GM19395 (cell line): ENCODE measurements at regions not wholly inside any gene's neighbourhood (a gene's known extent, or its start where the extent isn't known, plus 50 kb on each side); places are given as distances from the start of the nearest gene placed in this dataset.
"Not testable (repeated sequence)": the region's sequence is repeated elsewhere in the genome, so short reads cannot be mapped to it uniquely, and the experiment has no call there.

Source experiments
- ATAC-seq: cut with Tn5 transposase; IDR thresholded peaks from one replicate; pipeline ENCODE4 v1.9.1; 2021; ENCODE audit warnings: mild to moderate bottlenecking, moderate library complexity; ENCODE audit not compliant: unreplicated experiment

DNA sequence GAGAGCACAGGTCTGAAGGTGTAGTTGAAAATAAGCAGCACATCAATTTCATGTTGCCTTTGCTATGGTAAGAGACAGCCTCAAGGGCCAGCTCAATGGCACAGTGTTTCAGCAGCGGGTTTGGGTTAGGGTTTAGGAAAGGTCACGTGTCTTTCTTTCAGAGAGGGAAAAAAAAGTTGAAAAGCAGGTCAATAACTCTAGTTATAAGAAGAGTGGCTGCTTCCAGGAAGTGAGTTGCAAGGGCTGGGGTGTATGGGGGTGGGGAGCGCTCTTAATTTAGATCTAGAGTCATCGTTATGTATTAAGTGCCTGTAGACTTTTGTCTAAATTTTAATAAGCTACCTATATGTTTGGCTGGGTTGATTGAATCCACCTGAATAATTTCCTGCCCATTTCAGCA, 118.5 kb upstream of the SPAG17 start:
- no peak for ATAC-seq

DNA sequence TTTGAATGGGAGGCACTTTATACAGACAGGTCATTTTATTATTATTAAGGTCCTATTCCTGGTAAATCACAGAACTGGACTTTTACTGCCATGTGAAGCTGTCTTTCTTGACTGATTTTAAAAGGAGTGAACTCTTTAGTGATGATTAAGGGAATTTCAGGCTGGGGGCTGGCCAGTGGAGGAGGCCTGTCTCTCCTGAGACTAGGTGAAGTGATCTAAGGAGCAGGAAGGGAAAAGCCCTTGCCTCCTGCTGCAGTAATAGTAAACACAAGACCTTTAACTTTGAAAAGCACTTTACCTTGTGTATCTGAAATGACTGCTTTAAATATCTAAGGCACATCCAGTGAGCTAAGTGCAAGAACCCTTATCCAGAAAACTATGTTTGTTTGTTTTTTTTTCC, 118.0 kb upstream of the SPAG17 start:
- no peak for ATAC-seq

GRCh38 chr1:118302145-118302544, 117.1 kb upstream of the SPAG17 start:
- no peak for ATAC-seq

DNA sequence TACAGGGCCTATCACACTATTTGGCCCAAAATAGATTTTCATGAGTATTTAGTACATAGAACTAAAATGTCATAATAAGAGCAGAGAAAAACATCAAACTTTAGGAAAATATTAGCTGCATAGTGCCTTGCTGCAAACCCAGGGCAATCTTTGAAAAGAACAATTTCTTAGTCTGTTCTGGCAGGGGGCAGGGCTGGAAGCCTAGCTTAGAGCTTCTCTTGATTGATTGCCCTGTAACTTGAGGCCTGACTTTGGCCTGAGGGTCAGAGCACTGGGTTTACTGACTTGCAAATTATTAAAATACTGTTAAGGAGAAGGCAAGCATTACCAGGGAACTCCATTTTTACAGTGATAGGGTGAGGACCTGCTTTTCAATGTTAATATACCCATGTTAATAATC, 115.8 kb upstream of the SPAG17 start:
- ATAC-seq: no peak

GRCh38 chr1:118298397-118298796, 113.4 kb upstream of the SPAG17 start:
- ATAC-seq: no peak

- ATAC-seq: no peak
These were observed 112.5 kb upstream of the SPAG17 start for GRCh38 chr1:118297521-118297920.

DNA sequence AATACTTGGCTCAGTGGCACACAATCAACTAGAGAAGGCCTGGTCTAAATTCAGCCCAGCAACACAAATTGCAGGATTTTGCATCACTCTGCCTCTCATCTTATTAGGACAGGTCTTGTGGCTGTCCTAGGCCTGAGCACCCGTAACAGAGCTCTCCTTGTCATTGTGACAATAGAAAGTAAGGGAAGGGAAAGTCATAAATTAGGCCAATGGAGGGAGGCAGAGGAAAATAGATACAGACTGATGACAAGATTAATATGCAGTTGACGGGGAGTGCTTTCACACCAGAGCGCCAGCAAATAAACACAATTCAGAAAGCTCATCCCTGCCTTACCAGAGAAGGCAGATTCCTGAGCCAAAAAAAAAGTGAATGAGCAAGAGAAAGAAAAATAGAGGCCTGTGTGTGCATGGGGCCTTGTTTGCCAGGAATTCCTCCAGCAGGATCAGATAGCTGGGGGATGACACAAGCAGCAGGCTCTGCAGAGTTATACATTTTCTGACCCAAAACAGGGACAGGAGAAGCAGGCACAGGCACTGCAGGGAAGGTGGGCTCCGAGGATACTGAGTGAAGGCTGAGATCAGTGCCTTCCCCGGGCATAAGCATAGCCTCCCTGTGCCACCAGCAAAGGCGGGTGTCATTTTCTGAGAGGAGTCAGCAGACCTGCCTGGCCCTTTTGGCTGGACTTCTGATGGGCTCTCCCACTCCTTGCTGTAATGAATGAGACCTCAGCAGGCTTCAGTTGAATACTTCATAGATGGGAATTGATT, 110.0 kb upstream of the SPAG17 start:
- ATAC-seq: no peak

GRCh38 chr1:118291661-118292060, 106.6 kb upstream of the SPAG17 start:
- no peak for ATAC-seq

- no peak for ATAC-seq
These were observed 105.5 kb upstream of the SPAG17 start for GRCh38 chr1:118290571-118290970.

DNA sequence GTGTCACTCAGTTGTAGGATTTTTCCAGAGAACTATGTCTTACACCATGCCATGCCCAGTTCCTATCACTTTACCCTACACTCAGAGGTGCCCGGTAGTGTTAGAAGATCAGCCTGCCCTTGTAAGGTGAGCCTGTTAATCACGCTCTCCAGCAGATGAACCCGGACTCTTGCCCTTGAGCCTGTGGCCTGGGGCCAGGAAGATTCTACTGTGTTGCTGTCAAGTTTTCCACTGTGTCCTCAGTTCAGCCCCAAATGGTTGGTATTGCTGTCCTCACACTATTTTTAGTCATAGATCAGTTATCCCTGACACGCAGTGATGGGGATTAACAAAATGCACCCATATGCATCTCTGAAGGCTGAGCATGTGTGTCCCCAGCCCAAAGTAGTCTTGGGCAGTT, 105.0 kb upstream of the SPAG17 start:
- no peak for ATAC-seq

DNA sequence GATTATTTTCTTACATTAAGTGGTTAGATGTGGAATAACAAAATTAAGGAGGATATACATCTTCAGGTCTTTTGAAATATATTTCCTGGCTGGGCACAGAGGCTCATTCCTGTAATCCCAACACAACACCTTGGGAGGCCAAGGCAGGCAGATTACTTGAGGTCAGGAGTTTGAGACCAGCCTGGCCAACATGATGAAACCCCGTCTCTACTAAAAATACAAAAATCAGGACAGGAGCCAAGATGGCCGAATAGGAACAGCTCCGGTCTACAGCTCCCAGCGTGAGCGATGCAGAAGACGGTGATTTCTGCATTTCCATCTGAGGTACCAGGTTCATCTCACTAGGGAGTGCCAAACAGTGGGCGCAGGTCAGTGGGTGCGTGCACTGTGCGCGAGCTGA, 95.6 kb upstream of the SPAG17 start:
- not testable (repeated sequence) for ATAC-seq

DNA sequence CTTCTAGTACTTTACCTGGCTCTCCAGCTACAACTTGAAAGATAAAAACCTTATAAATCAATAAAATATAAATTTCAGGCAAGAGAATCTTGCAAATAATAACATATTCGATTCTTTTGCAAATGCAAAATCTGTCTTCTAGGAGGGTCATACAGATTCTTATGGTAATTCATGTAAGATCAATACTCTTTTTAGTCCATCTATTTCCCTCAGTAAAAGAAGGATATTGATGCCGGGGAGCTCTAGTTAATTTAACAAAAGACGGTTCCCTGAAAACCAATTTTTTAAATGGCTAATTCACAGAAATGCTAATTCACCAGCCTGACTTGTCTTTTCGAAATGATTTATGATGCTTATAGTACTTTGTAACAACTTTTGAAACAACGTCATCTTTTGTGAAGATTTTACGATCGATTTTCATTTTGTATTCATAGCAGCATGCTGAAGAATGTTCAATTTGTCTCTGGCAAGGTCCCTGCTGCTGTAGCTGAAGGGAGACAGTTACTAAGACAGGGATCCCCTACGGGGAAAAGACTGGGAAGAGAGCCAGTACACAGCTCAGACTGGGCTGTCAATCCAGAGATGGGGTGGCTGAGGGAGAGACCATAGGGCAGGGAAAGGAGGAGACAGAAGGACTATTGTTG, 90.6 kb upstream of the SPAG17 start:
- no peak for ATAC-seq

- ATAC-seq: no peak
These were observed 87.9 kb upstream of the SPAG17 start for GRCh38 chr1:118272884-118273283.

DNA sequence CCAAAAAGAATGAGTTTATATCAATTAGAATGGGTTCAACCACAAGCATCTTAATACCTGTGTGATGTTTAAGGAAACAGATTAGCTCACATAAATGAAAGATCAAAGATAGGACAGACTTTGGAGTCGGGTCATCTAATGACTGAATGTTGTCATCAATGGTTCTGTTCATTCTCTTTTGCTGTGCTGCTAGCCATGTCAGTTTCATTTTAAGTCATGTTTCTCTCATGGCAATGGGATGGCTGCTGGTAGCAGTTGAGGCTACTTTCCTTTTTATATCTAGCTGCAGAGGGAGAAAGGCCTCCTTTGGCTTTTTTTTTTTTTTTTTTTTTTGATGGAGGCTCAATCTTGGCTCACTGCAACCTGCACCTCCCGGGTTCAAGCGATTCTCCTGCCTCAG, 86.9 kb upstream of the SPAG17 start:
- no peak for ATAC-seq

DNA sequence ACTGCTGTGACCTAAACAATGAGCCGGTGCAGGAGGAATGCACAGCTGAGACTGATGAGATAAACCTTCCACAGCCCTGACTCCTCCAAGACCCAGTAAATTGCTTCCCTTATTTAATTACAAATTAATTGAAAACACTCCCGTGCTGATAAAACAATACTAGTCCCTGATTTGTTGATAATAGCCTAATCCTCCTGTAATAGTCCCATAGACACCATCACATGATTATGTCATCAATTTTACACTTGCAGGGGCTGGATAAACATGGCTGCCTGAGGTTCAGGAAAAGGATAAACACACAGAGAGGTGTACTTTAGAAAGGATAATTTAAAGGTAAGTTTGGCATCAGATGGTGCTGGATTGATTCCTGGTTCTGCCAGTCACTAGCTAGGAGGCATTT, 84.6 kb upstream of the SPAG17 start:
- ATAC-seq: no peak

GRCh38 chr1:118266436-118266835, 81.4 kb upstream of the SPAG17 start:
- no peak for ATAC-seq

DNA sequence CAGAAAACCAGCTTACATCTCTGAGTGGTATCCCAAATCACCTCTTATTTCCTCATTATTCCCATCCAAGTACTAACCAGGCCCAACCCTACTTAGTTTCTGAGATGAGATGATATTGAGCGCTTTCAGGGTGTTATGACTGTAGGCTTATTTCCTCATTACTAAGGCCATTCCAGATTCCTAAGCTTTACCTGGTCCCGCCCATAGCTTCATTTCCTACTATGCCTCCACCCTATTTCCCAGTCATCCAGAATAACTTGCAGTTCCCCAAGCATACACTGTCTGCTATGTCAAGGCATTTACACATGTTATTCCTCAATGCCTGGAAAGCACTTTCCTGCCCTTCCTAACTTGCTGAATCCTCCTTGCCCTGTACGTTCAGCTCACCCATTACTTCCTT, 79.3 kb upstream of the SPAG17 start:
- no peak for ATAC-seq

GRCh38 chr1:118262865-118263264, 77.8 kb upstream of the SPAG17 start:
- no peak for ATAC-seq

GRCh38 chr1:118258975-118259374, 73.9 kb upstream of the SPAG17 start:
- ATAC-seq: no peak

GRCh38 chr1:118257946-118258345, 72.9 kb upstream of the SPAG17 start:
- ATAC-seq: no peak

GRCh38 chr1:118254491-118255425, 69.7 kb upstream of the SPAG17 start:
- ATAC-seq: no peak

DNA sequence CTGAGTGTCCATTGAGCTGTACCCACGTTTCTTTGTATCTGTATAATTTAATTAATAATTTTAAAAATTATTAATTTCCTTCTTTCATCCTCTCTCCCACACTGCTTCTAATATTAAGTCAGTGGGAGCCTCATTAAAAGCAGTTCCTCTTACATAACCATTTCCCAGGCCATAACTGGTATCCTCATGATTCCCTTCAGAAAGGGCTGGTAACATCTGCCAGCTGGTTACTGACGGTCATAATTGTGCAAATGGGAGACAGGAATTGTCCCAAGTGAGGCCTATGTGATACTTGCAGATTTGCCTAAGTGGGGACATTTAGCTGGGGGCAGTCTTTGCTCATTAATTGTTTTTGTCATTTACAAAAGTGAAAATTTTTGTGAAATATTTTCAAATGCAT, 69.0 kb upstream of the SPAG17 start:
- no peak for ATAC-seq
